HCT116 (cell line): ENCODE measurements at regions not wholly inside any gene's neighbourhood (a gene's known extent, or its start where the extent isn't known, plus 50 kb on each side); places are given as distances from the start of the nearest gene placed in this dataset.

Source experiments
- POLR2A ChIP-seq: IDR thresholded peaks from 2 replicates; pipeline ENCODE4 v1.7.0; 2011; ENCODE audit warnings: borderline replicate concordance; ENCODE audit not compliant: insufficient read depth, insufficient read length; ENCODE audit errors: extremely low read depth
- TF ChIP-seq, protein P1 (sequence below), 3 experiments: fragments of 200-600 bp in 1 of 3; sonication (generic) in 1 of 3; IDR thresholded peaks in 2 of 3; conservative IDR thresholded peaks in 1 of 3; 2 replicates each; pipeline ENCODE4 v1.5.1; 2012 to 2017; ENCODE audit warnings: low read depth in 2 of 3, low read length in 2 of 3, antibody characterized with exemption in 1 of 3, borderline replicate concordance in 1 of 3, control low read depth in 1 of 3, mild to moderate bottlenecking in 1 of 3, mixed read lengths in 1 of 3, mixed run types in 1 of 3, moderate library complexity in 1 of 3; ENCODE audit not compliant: insufficient read depth in 1 of 3

DNA sequence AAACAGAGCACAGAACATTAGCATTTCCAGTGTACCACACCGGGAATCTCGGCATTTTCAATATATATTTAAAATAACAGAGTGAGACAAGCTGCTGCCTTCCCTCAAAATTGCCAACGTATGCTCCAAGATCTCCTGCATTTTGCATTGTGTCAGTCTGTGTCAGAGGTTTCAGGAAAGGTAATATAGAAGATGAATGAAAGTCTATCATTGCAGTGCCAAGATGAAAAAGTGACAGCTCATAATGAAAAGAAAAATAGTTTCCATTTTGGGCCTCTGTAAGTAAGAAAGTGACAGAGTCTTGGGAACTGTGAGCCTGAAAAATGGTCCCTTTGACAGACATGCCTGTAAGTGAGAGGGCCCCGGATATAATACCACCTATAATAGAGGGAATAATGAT lies 297.8 kb upstream of the PIK3C3 start:
- TF ChIP-seq POLR2A: no peak
- TF ChIP-seq, protein P1, sequence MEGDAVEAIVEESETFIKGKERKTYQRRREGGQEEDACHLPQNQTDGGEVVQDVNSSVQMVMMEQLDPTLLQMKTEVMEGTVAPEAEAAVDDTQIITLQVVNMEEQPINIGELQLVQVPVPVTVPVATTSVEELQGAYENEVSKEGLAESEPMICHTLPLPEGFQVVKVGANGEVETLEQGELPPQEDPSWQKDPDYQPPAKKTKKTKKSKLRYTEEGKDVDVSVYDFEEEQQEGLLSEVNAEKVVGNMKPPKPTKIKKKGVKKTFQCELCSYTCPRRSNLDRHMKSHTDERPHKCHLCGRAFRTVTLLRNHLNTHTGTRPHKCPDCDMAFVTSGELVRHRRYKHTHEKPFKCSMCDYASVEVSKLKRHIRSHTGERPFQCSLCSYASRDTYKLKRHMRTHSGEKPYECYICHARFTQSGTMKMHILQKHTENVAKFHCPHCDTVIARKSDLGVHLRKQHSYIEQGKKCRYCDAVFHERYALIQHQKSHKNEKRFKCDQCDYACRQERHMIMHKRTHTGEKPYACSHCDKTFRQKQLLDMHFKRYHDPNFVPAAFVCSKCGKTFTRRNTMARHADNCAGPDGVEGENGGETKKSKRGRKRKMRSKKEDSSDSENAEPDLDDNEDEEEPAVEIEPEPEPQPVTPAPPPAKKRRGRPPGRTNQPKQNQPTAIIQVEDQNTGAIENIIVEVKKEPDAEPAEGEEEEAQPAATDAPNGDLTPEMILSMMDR (IDR thresholded peaks at IDR 0.05 in 2 of 3, conservative IDR thresholded peaks at IDR 0.05 in 1 of 3; ENCODE audit: borderline replicate concordance in 1 of 3, insufficient read depth in 1 of 3, low read depth in 2 of 3, low read length in 2 of 3): no peak
